ENCODE measurements at regions not wholly inside any gene's neighbourhood (a gene's known extent, or its start where the extent isn't known, plus 50 kb on each side); places are given as distances from the start of the nearest gene placed in this dataset.
"Not testable (repeated sequence)": the region's sequence is repeated elsewhere in the genome, so short reads cannot be mapped to it uniquely, and the experiment has no call there.

- no peak for DNase-seq
Measured at GRCh38 chr6:114879693-114880092, 536.9 kb upstream of the HS3ST5 start.

GRCh38 chr6:114878091-114878490 lies 535.3 kb upstream of the HS3ST5 start:
- no peak for DNase-seq

GRCh38 chr6:114874410-114874809 lies 531.6 kb upstream of the HS3ST5 start:
- no peak for DNase-seq

GRCh38 chr6:114865506-114865905 lies 522.7 kb upstream of the HS3ST5 start:
- DNase-seq = not testable (repeated sequence)

- no peak for DNase-seq
Measured at GRCh38 chr6:114863610-114864009, 520.8 kb upstream of the HS3ST5 start.

- DNase-seq = no peak
Measured at GRCh38 chr6:114862819-114863218, 520.0 kb upstream of the HS3ST5 start.

GRCh38 chr6:114862064-114862463 lies 519.2 kb upstream of the HS3ST5 start:
- no peak for DNase-seq

- DNase-seq = no peak
Measured at GRCh38 chr6:114844359-114844758, 501.5 kb upstream of the HS3ST5 start.

GRCh38 chr6:114839019-114839418 lies 496.2 kb upstream of the HS3ST5 start:
- DNase-seq = no peak

GRCh38 chr6:114833211-114833610 lies 490.4 kb upstream of the HS3ST5 start:
- no peak for DNase-seq

- no peak for DNase-seq
Measured at GRCh38 chr6:114830515-114830914, 487.7 kb upstream of the HS3ST5 start.

- no peak for DNase-seq
Measured at GRCh38 chr6:114827135-114827534, 484.3 kb upstream of the HS3ST5 start.

- DNase-seq = no peak
Measured at GRCh38 chr6:114824409-114824808, 481.6 kb upstream of the HS3ST5 start.

GRCh38 chr6:114816678-114817077 lies 473.9 kb upstream of the HS3ST5 start:
- no peak for DNase-seq

GRCh38 chr6:114810468-114810867 lies 467.6 kb upstream of the HS3ST5 start:
- DNase-seq = no peak

GRCh38 chr6:114805426-114805825 lies 462.6 kb upstream of the HS3ST5 start:
- not testable (repeated sequence) for DNase-seq

- no peak for DNase-seq
Measured at GRCh38 chr6:114796576-114796975, 453.8 kb upstream of the HS3ST5 start.

GRCh38 chr6:114793428-114793827 lies 450.6 kb upstream of the HS3ST5 start:
- no peak for DNase-seq

GRCh38 chr6:114785235-114786127 lies 442.7 kb upstream of the HS3ST5 start:
- DNase-seq = no peak

- no peak for DNase-seq
Measured at GRCh38 chr6:114783783-114784182, 441.0 kb upstream of the HS3ST5 start.

GRCh38 chr6:114783083-114783482 lies 440.3 kb upstream of the HS3ST5 start:
- DNase-seq = no peak

- DNase-seq = no peak
Measured at GRCh38 chr6:114764866-114765265, 422.0 kb upstream of the HS3ST5 start.

- DNase-seq = peak; percentile 12
Measured at GRCh38 chr6:114762145-114762544, 419.3 kb upstream of the HS3ST5 start.

GRCh38 chr6:114747995-114748625 lies 405.3 kb upstream of the HS3ST5 start:
- DNase-seq = peak; percentile 53
